CD4-positive, alpha-beta T cell treated with Interleukin-1 beta for 1 hour (primary cell): ENCODE measurements at regions not wholly inside any gene's neighbourhood (a gene's known extent, or its start where the extent isn't known, plus 50 kb on each side); places are given as distances from the start of the nearest gene placed in this dataset.
"Not testable (repeated sequence)": the region's sequence is repeated elsewhere in the genome, so short reads cannot be mapped to it uniquely, and the experiment has no call there.

Source experiments
- DNase-seq, 2 donors: peaks; one replicate each; pipeline ENCODE4 v3.0.0-alpha.2; 2020 to 2022

- DNase-seq: no peak
Observed at GRCh38 chr7:148515237-148515636, 75.3 kb upstream of the C7orf33 start.

GRCh38 chr7:148515728-148516695 is 74.6 kb upstream of the C7orf33 start:
- DNase-seq: no peak

DNA sequence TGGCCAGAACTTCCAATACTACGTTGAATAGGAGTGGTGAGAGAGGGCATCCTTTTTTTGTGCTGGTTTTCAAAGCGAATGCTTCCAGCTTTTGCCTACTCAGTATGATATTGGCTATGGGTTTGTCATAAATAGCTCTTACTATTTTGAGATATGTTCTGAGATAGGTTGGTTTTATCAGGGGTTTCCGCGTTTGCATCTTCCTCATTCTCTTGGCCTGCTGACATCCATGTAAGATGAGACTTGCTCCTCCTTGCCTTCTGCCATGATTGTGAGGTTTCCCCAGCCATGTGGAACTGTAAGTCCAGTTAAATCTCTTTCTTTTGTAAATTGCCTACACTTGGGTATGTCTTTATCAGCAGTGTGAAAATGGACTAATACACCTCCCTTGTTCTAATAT is 71.2 kb upstream of the C7orf33 start:
- not testable (repeated sequence) for DNase-seq

DNA sequence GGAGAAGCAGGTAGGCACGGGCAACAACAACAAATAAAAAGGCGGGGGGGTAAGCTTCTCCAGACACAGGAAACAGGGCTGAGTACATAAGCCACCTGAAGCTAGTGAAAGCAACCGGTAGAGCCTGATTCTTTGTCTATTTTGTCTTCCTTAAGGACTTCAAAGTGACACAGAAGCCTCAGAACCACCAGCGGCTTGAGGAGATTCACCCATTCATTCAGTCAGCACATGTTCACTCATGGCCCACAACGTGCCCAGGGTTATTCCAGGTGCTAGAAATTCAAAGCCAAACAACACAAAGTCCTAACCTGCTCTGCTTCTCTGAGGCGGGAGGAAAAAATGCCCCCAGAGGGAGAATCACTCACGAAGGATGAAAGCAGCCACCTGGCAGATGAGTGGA is 69.3 kb upstream of the C7orf33 start:
- no peak for DNase-seq

GRCh38 chr7:148523550-148523949 is 67.0 kb upstream of the C7orf33 start:
- no peak for DNase-seq

DNA sequence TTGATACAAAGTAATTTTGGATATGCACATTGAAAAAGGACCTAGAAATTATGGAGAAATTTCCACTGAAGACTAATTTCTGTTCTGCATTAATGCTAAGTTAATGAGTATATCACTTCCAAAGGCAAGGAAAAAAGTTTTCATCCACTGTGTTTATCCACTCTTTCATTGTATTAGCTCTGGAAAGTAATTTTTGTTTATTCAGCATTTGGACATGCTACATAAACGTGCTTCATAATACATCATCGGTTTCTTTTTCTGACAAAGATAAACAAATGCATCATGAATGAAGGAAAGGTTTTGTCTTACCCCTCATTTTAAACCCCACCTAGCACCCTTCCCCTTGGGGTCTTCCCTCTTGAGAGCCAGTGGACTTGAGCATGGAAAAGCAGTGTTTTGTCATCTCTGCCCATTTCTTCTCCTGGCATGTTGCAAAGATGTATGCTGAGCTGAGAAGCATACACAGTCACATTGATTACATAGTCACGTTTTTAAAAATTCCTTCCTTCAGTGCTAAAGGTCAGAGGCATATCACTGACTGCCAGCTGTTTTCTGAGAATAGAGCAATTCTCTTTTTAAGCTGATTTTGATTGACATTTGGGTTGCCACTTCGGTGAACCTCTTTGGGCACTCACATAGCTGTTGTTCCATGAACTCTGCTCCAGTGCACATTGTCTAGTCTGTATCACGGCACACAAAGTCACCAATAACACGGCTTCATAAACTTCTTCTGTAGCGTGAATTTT is 65.9 kb upstream of the C7orf33 start:
- DNase-seq: no peak

DNA sequence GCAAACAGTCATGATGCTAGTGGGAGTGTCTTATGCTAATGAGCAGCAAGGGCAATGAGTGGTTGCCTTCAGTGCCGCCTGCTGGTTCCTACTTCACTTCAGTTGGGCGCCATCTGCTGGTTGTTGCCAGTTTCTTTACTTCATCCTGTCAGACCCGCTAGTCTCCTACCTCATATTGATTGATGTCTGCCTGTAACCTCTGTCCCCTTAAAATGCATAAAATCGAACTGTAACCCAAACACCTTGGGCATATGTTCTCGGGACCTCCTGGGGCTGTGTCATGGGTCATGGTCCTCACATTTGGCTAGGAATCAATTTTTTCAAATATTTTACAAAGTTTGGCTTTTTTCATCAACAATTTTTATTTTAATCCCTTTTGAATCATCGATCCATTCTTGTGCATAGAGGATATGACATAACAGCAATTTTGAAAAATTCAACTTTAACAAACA is 62.8 kb upstream of the C7orf33 start:
- peak; percentile 84 to 85 for DNase-seq

DNA sequence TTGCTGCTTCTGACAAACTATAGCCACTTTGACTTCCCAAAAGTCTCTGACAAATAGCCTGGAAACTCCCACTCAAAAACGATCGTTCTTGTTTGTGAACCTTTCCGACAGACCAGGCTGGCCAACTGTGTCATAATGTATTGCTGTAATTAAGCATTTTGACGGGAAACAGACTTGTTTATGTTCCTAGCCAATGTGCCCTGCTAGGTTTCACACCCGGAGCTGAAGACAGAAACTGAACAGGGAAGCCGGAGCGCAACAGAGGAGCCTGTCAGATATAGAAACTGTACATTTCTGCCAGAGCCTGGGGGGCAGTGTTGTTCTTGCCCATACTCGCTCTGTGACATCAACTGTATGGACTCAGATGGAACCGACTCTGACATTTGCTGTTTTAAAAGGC is 55.3 kb upstream of the C7orf33 start:
- DNase-seq: peak in 1 of 2 donors; percentile 15

- no peak for DNase-seq
Observed at GRCh38 chr7:148537435-148537834, 53.1 kb upstream of the C7orf33 start.

- DNase-seq: no peak
Observed at GRCh38 chr7:148540041-148540738, 50.4 kb upstream of the C7orf33 start.
